HCT116 (cell line): ENCODE measurements at regions not wholly inside any gene's neighbourhood (a gene's known extent, or its start where the extent isn't known, plus 50 kb on each side); places are given as distances from the start of the nearest gene placed in this dataset.

ENCODE experiments used
- CEBPB ChIP-seq: IDR thresholded peaks from 2 replicates; pipeline ENCODE4 v1.6.1; 2012; ENCODE audit warnings: low read depth
- CTCF ChIP-seq, 3 experiments: fragments of 200-600 bp in 1 of 3; sonication (generic) in 1 of 3; IDR thresholded peaks in 2 of 3; conservative IDR thresholded peaks in 1 of 3; 2 replicates each; pipeline ENCODE4 v1.5.1; 2012 to 2017; ENCODE audit warnings: low read depth in 2 of 3, low read length in 2 of 3, antibody characterized with exemption in 1 of 3, borderline replicate concordance in 1 of 3, control low read depth in 1 of 3, mild to moderate bottlenecking in 1 of 3, mixed read lengths in 1 of 3, mixed run types in 1 of 3, moderate library complexity in 1 of 3; ENCODE audit not compliant: insufficient read depth in 1 of 3
- EZH2 ChIP-seq: fragments of 200-600 bp; sonication (generic); IDR thresholded peaks from 2 replicates; pipeline ENCODE4 v1.6.1; 2017; ENCODE audit warnings: antibody characterized with exemption, mixed run types
- EZH2phosphoT487 ChIP-seq: fragments of 200-600 bp; IDR thresholded peaks from 2 replicates; pipeline ENCODE4 v1.6.1; 2018; ENCODE audit warnings: antibody characterized with exemption, borderline replicate concordance

DNA sequence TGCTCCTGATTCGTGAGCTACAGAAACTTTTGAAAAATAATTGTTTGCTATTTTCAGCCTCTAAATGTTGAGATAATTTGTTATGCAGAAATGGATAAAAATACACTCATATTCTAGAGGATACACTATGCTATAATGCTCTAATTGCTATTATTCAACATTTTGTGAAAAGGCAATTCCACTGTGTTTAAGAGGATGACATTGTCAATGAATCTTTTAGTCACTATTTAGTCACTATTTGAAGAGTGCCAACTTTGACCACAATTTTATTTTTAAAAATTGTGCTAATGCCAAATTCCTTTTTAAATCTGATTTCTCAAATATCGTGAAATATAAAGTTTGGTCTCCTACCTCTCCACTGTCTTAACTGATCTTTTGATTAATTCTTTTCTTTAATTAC lies 604.9 kb upstream of the KCNMB2 start:
- TF ChIP-seq EZH2phosphoT487 (no peak), CTCF (IDR thresholded peaks at IDR 0.05 in 2 of 3, conservative IDR thresholded peaks at IDR 0.05 in 1 of 3; ENCODE audit: borderline replicate concordance in 1 of 3, insufficient read depth in 1 of 3, low read depth in 2 of 3, low read length in 2 of 3) (no peak), EZH2 (no peak), CEBPB (no peak)
